ENCODE measurements at regions not wholly inside any gene's neighbourhood (a gene's known extent, or its start where the extent isn't known, plus 50 kb on each side); places are given as distances from the start of the nearest gene placed in this dataset.

GRCh38 chr5:164876793-164877192, 1371.4 kb downstream of the MAT2B start:
- TF ChIP-seq, protein P1, sequence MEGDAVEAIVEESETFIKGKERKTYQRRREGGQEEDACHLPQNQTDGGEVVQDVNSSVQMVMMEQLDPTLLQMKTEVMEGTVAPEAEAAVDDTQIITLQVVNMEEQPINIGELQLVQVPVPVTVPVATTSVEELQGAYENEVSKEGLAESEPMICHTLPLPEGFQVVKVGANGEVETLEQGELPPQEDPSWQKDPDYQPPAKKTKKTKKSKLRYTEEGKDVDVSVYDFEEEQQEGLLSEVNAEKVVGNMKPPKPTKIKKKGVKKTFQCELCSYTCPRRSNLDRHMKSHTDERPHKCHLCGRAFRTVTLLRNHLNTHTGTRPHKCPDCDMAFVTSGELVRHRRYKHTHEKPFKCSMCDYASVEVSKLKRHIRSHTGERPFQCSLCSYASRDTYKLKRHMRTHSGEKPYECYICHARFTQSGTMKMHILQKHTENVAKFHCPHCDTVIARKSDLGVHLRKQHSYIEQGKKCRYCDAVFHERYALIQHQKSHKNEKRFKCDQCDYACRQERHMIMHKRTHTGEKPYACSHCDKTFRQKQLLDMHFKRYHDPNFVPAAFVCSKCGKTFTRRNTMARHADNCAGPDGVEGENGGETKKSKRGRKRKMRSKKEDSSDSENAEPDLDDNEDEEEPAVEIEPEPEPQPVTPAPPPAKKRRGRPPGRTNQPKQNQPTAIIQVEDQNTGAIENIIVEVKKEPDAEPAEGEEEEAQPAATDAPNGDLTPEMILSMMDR (optimal IDR thresholded peaks at IDR 0.05 in 1 of 3, IDR thresholded peaks at IDR 0.05 in 1 of 3, conservative IDR thresholded peaks at IDR 0.05 in 1 of 3; ENCODE audit: extremely low read depth in 1 of 3, insufficient read depth in 2 of 3, low read length in 3 of 3) = no peak
- TF ChIP-seq EZH2 (IDR thresholded peaks at IDR 0.05; ENCODE audit: low read length) = no peak

Data from keratinocyte (primary cell).